Left ventricle myocardium inferior (tissue), 1 donor: ENCODE measurements at regions not wholly inside any gene's neighbourhood (a gene's known extent, or its start where the extent isn't known, plus 50 kb on each side); places are given as distances from the start of the nearest gene placed in this dataset.

ENCODE experiments used
- DNase-seq: peaks from one replicate; pipeline ENCODE4 v3.0.0-alpha.2; 2020
- H3K27ac ChIP-seq: fragments of 200-600 bp; replicated peaks from 2 replicates; pipeline ENCODE4 v1.8.0; 2021
- H3K27me3 ChIP-seq: fragments of 200-600 bp; 2 replicates; pipeline ENCODE4 v1.8.0; 2021; ENCODE audit warnings: low read depth
- H3K36me3 ChIP-seq: fragments of 200-600 bp; 2 replicates; pipeline ENCODE4 v1.8.0; 2021
- H3K4me1 ChIP-seq: fragments of 200-600 bp; 2 replicates; pipeline ENCODE4 v1.8.0; 2021
- H3K4me3 ChIP-seq: fragments of 200-600 bp; 2 replicates; pipeline ENCODE4 v1.8.0; 2021; ENCODE audit warnings: mild to moderate bottlenecking, moderate library complexity
- H3K9me3 ChIP-seq: fragments of 200-600 bp; replicated peaks from 2 replicates; pipeline ENCODE4 v1.8.0; 2021
- CTCF ChIP-seq: fragments of 200-600 bp; IDR thresholded peaks from 2 replicates; pipeline ENCODE4 v1.8.0; 2021; ENCODE audit warnings: antibody characterized with exemption, mild to moderate bottlenecking, borderline replicate concordance
- intact Hi-C: fragments of 100-400 bp; cut with micrococcal nuclease; formaldehyde crosslinking; loops from one replicate; pipeline ENCODE4 v1.11.0; 2022
- donor health status: DM: no; HTN: yes; CAD: no; lungs with severe emphysema.

- no peak for TF ChIP-seq CTCF
- H3K27ac ChIP-seq, result no peak overlapping the region
- H3K9me3 ChIP-seq, result peaks cover 11% of the 10 kb centered on the region
- H3K27me3 ChIP-seq, result no peaks in the 10 kb centered on the region
- intact Hi-C loops, result no loop called here
- no peaks in the 10 kb centered on the region for H3K4me1 ChIP-seq
- no peak for DNase-seq
- no peak overlapping the region for H3K4me3 ChIP-seq
- H3K36me3 ChIP-seq, result no peaks in the 10 kb centered on the region
Measured at GRCh38 chr11:104791896-104792295, 106.4 kb downstream of the CASP12 start.

GRCh38 chr11:104784684-104785460, 113.4 kb downstream of the CASP12 start:
- no peak for TF ChIP-seq CTCF
- Histone ChIP-seq H3K4me1 (no peaks in the 10 kb centered on the region), H3K27ac (no peak overlapping the region), H3K4me3 (no peak overlapping the region), H3K27me3 (no peaks in the 10 kb centered on the region), H3K9me3 (no peaks in the 10 kb centered on the region), H3K36me3 (no peaks in the 10 kb centered on the region)
- intact Hi-C loops, result no loop called here
- no peak for DNase-seq

- intact Hi-C loops, result no loop called here
- TF ChIP-seq CTCF, result no peak
- no peak overlapping the region for H3K27ac ChIP-seq
- no peak for DNase-seq
- no peaks in the 10 kb centered on the region for H3K4me1 ChIP-seq
- H3K9me3 ChIP-seq, result no peaks in the 10 kb centered on the region
- H3K36me3 ChIP-seq, result no peaks in the 10 kb centered on the region
- H3K4me3 ChIP-seq, result no peak overlapping the region
- H3K27me3 ChIP-seq, result no peaks in the 10 kb centered on the region
Measured at GRCh38 chr11:104783241-104783640, 115.0 kb downstream of the CASP12 start.

GRCh38 chr11:104782377-104782754, 115.9 kb downstream of the CASP12 start:
- Histone ChIP-seq H3K27me3 (no peaks in the 10 kb centered on the region), H3K4me1 (no peaks in the 10 kb centered on the region), H3K4me3 (no peak overlapping the region), H3K9me3 (no peaks in the 10 kb centered on the region), H3K36me3 (no peaks in the 10 kb centered on the region), H3K27ac (no peak overlapping the region)
- TF ChIP-seq CTCF, result no peak
- intact Hi-C loops, result no loop called here
- no peak for DNase-seq

- H3K27ac ChIP-seq, result no peak overlapping the region
- intact Hi-C loops, result no loop called here
- no peaks in the 10 kb centered on the region for H3K27me3 ChIP-seq
- no peak overlapping the region for H3K4me3 ChIP-seq
- no peak for DNase-seq
- TF ChIP-seq CTCF, result no peak
- no peaks in the 10 kb centered on the region for H3K36me3 ChIP-seq
- H3K4me1 ChIP-seq, result no peaks in the 10 kb centered on the region
- no peaks in the 10 kb centered on the region for H3K9me3 ChIP-seq
Measured at GRCh38 chr11:104781719-104782376, 116.4 kb downstream of the CASP12 start.
